ENCODE measurements at regions not wholly inside any gene's neighbourhood (a gene's known extent, or its start where the extent isn't known, plus 50 kb on each side); places are given as distances from the start of the nearest gene placed in this dataset.
"Not testable (repeated sequence)": the region's sequence is repeated elsewhere in the genome, so short reads cannot be mapped to it uniquely, and the experiment has no call there.

GRCh38 chr4:126541820-126542219 is 1090.9 kb upstream of the INTU start:
- Histone ChIP-seq H3K4me1 (ENCODE audit: control insufficient read depth, low read length) (no peaks in the 10 kb centered on the region), H3K9me2 (replicated peaks; ENCODE audit: control insufficient read depth, low read length) (no peaks in the 10 kb centered on the region), H3K4me2 (ENCODE audit: low read length) (no peak overlapping the region)

GRCh38 chr4:126544276-126544675 is 1088.5 kb upstream of the INTU start:
- TF ChIP-seq EZH2phosphoT487 (IDR thresholded peaks at IDR 0.05; ENCODE audit: borderline replicate concordance, low read length) (no peak), CTCF (IDR thresholded peaks at IDR 0.05; ENCODE audit: low read depth, low read length, poor library complexity, severe bottlenecking) (no peak)
- no peak overlapping the region for H3K4me3 ChIP-seq (ENCODE audit: low read length)
- H3K9me2 ChIP-seq (replicated peaks; ENCODE audit: control insufficient read depth, low read length), result no peaks in the 10 kb centered on the region
- H3K4me2 ChIP-seq (ENCODE audit: low read length), result no peak overlapping the region
- no peak overlapping the region for H3K27ac ChIP-seq (ENCODE audit: low read depth, low read length)
- no peaks in the 10 kb centered on the region for H4K20me1 ChIP-seq (ENCODE audit: control insufficient read depth, insufficient read depth, low read depth, low read length)
- H3K9me3 ChIP-seq (ENCODE audit: control insufficient read depth, insufficient read depth, low read length), result no peaks in the 10 kb centered on the region
- H3K36me3 ChIP-seq (ENCODE audit: control insufficient read depth, low read length), result no peaks in the 10 kb centered on the region
- no peaks in the 10 kb centered on the region for H3K27me3 ChIP-seq (ENCODE audit: control insufficient read depth, low read length)
- no peaks in the 10 kb centered on the region for H3K79me2 ChIP-seq (ENCODE audit: control insufficient read depth, low read length)
- no peaks in the 10 kb centered on the region for H3F3A ChIP-seq (ENCODE audit: control insufficient read depth, insufficient read depth)
- no peaks in the 10 kb centered on the region for H3K4me1 ChIP-seq (ENCODE audit: control insufficient read depth, low read length)

More at GRCh38 chr4:126541820-126542219, 1090.9 kb upstream of the INTU start:
- Histone ChIP-seq H3K27ac (ENCODE audit: low read depth, low read length) (no peak overlapping the region), H3K79me2 (ENCODE audit: control insufficient read depth, low read length) (no peaks in the 10 kb centered on the region), H3K36me3 (ENCODE audit: control insufficient read depth, low read length) (no peaks in the 10 kb centered on the region), H3K4me3 (ENCODE audit: low read length) (no peak overlapping the region), H3K27me3 (ENCODE audit: control insufficient read depth, low read length) (no peaks in the 10 kb centered on the region), H3F3A (ENCODE audit: control insufficient read depth, insufficient read depth) (no peaks in the 10 kb centered on the region), H4K20me1 (ENCODE audit: control insufficient read depth, insufficient read depth, low read depth, low read length) (no peaks in the 10 kb centered on the region), H3K9me3 (ENCODE audit: control insufficient read depth, insufficient read depth, low read length) (no peaks in the 10 kb centered on the region)
- TF ChIP-seq CTCF (IDR thresholded peaks at IDR 0.05; ENCODE audit: low read depth, low read length, poor library complexity, severe bottlenecking) (no peak), EZH2phosphoT487 (IDR thresholded peaks at IDR 0.05; ENCODE audit: borderline replicate concordance, low read length) (no peak)

DNA sequence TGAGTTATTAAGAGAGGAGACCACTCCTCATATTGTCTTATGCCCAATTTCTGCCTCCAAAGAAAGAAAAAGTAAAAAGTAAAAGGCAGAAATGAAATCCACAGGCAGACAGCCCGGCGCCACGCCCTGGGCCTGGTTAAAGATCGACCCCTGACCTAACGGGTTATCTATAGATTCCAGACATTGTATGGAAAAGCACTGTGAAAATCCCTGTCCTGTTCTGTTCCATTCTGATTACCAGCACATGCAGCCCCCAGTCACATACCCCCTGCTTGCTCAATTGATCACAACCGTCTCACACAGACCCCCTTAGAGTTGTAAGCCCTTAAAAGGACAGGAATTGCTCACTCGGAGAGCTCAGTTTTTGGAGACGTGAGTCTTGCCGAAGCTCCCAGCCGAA is 1086.6 kb upstream of the INTU start:
- not testable (repeated sequence) for H3K9me3 ChIP-seq (ENCODE audit: control insufficient read depth, insufficient read depth, low read length); H3K27me3 ChIP-seq (ENCODE audit: control insufficient read depth, low read length); H3K27ac ChIP-seq (ENCODE audit: low read depth, low read length); H3K9me2 ChIP-seq (replicated peaks; ENCODE audit: control insufficient read depth, low read length); H3K4me3 ChIP-seq (ENCODE audit: low read length); H3K4me2 ChIP-seq (ENCODE audit: low read length); H3K4me1 ChIP-seq (ENCODE audit: control insufficient read depth, low read length); H3F3A ChIP-seq (ENCODE audit: control insufficient read depth, insufficient read depth); H3K79me2 ChIP-seq (ENCODE audit: control insufficient read depth, low read length); H4K20me1 ChIP-seq (ENCODE audit: control insufficient read depth, insufficient read depth, low read depth, low read length); H3K36me3 ChIP-seq (ENCODE audit: control insufficient read depth, low read length)

DNA sequence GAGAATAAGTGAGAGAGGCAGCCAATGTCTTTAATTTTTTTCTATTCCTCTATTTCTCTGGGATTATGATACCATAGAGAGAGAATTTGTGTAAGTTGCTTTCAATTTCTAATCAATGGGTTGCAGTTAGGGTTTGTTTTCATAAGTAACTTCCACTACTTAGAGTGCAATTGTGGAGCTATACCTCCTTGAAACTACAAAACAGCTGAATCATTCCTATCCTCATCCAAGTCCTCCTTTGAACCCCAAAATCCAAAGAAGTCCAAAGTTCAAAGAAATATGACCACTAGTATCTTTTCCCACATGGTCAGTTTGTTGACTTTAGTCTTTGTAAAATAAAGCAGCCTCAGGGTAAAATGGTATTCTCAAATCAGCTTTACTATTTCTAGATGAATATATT is 1085.4 kb upstream of the INTU start:
- TF ChIP-seq EZH2phosphoT487 (IDR thresholded peaks at IDR 0.05; ENCODE audit: borderline replicate concordance, low read length) (no peak), CTCF (IDR thresholded peaks at IDR 0.05; ENCODE audit: low read depth, low read length, poor library complexity, severe bottlenecking) (no peak)
- Histone ChIP-seq H3K9me2 (replicated peaks; ENCODE audit: control insufficient read depth, low read length) (no peaks in the 10 kb centered on the region), H3K36me3 (ENCODE audit: control insufficient read depth, low read length) (no peaks in the 10 kb centered on the region), H3K4me1 (ENCODE audit: control insufficient read depth, low read length) (no peaks in the 10 kb centered on the region), H3F3A (ENCODE audit: control insufficient read depth, insufficient read depth) (no peaks in the 10 kb centered on the region), H4K20me1 (ENCODE audit: control insufficient read depth, insufficient read depth, low read depth, low read length) (no peaks in the 10 kb centered on the region), H3K4me3 (ENCODE audit: low read length) (no peak overlapping the region), H3K27ac (ENCODE audit: low read depth, low read length) (no peak overlapping the region), H3K4me2 (ENCODE audit: low read length) (no peak overlapping the region), H3K79me2 (ENCODE audit: control insufficient read depth, low read length) (no peaks in the 10 kb centered on the region), H3K9me3 (ENCODE audit: control insufficient read depth, insufficient read depth, low read length) (no peaks in the 10 kb centered on the region), H3K27me3 (ENCODE audit: control insufficient read depth, low read length) (no peaks in the 10 kb centered on the region)
